AG08396 (cell line): ENCODE measurements at regions not wholly inside any gene's neighbourhood (a gene's known extent, or its start where the extent isn't known, plus 50 kb on each side); places are given as distances from the start of the nearest gene placed in this dataset.
A peak's percentile ranks its signal among the peaks of the same experiment; 100 is the strongest.

ENCODE experiments used
- DNase-seq: peaks from one replicate; pipeline ENCODE4 v3.0.0; 2012; ENCODE audit warnings: low spot score, mixed read lengths

DNA sequence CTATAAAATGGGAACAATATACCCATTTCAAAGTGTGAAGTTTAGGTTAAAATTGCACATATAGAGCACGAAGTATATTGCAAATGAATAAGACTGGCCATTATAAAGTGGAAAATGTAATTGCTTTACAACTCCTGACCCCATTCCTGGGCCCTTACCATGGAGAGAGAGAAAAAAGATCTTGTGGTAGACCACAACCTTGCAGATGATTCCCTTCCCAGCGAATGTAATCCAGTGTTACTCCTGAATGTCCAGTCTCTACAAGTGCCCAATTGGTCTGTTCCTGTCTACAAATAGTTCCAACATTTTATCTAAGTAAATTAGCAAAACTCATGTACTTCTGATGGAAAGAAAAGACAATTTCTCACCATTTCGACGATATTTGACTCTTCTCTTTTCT lies 184.1 kb upstream of the LNX1 start:
- no peak for DNase-seq

DNA sequence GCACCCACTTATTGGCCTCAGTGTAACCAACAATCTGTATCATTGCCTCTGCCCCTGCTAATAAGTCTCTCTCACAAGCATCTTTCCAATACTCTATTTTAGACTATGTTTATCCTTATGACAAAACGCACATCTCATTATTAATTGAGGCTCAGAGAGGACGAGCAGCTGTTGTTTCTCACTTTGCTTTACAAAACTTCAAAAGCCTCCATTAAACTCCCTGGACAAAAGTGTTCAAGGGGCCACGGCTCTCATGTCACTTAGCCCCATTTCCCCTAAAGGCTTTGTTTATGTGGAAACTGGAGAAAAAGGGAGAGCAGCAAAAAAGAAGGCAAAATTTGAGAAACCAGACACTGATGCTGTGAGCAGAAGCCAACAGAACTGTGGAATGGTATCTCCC lies 180.0 kb upstream of the LNX1 start:
- DNase-seq = no peak

GRCh38 chr4:53767482-53767881 lies 176.2 kb upstream of the LNX1 start:
- DNase-seq = no peak

DNA sequence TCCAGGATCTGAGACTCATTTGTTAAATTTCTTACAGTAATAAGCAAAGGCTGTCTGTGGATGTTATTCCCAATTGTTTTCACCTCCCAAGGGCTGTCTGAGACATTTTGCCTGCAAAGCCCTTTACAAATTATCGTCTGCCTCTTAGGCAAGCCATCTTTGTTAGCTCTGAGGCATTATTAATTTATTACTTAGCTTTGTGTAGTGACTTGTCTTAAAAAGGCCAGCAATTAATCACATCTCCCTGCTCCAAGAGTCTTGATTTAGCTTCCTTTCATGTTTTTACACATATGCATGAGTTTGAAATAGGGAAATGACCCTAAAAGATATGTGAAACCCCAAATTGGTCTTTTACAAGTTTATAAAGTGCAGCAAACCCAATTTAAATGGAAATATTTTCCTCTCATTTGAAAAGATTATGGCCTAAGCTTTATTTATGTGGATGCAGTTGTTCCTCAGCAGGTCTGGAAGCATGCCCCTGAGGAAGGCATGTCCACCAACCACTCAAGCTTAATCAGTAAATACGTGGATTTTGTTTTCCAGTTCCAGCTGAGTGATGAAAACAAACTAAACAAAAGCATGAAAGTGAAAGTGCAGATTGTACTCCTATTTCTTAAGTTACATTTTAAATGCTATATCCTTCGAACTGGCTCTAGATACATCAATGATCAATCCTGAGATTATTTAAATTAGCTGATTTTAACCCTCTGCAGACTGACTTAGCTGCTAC lies 173.6 kb upstream of the LNX1 start:
- no peak for DNase-seq

GRCh38 chr4:53763813-53764597 lies 172.7 kb upstream of the LNX1 start:
- DNase-seq = peak; percentile 68

- DNase-seq = no peak
These were observed 164.4 kb upstream of the LNX1 start for GRCh38 chr4:53755656-53756055.

DNA sequence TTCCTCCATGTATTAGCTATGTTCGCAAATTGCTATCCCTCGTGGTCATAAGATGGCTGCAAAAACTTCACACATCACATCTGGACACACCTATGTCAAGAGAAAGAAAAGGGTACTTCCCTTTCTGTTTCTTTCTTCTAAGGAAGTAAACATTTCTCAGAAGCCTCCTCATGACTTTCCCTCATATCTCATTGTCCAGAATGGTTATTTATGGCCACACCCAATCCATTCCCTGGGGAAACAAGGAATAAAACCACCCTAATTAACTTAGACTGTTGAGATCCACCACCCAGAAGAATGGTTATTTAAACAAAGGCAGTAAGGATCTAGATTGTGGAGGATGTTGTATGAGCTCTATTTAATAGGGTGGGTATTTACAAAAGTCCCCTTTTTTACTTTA lies 160.8 kb upstream of the LNX1 start:
- no peak for DNase-seq

GRCh38 chr4:53748328-53748772 lies 157.1 kb upstream of the LNX1 start:
- DNase-seq = no peak

DNA sequence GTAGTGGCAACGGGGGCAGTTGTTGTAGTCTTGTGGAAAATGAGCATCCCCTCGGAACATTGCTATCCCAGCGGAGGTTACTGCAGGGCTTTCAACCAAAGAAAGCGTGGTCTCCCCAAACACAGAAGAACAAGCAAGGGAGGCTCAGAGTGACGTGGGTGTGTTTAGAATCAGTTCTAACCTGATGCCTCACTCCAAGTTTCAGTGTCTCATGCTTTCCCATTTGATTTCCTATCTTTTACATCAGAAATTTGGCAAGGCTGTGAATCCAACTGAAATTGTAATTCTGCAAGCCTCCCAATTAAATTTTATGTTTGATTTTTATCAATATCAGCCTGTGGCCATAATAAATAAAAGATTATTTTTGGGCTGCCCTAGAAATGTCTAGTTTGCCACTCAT lies 156.1 kb upstream of the LNX1 start:
- no peak for DNase-seq

DNA sequence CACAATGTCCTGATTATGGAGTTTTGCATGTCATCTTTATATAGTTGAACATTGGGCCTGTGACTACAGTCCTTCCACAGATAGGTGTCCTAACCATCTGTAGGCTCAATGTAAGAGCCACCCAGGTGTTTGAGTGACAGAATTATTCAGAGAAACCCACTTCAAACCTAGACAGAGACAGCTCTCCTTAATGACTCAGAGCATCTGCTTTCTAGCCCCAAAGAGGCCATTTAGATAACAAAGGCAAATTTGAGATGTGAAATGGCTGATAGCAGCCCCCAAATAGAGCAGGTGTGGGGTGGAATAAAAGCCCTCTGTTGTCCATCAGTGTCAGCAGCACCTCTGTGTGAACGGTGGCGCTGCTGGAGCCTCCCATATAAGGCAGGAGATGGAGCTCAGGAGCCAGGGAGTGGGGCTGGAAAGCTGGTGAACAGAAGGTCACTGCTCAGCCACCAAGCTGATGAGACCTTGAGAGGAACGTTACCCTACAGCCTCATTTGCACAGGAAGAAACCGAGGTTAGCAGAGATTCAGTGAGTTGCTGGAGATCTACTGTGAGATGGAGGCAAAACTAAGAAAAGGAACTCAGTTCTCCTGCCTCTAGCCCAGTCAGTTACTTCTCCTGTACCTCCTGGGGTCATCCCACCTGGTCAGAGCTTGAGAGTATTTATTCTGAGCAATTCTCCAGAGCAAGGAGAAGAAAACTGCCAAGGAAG lies 153.3 kb upstream of the LNX1 start:
- no peak for DNase-seq

GRCh38 chr4:53734584-53735353 lies 143.5 kb upstream of the LNX1 start:
- no peak for DNase-seq

DNA sequence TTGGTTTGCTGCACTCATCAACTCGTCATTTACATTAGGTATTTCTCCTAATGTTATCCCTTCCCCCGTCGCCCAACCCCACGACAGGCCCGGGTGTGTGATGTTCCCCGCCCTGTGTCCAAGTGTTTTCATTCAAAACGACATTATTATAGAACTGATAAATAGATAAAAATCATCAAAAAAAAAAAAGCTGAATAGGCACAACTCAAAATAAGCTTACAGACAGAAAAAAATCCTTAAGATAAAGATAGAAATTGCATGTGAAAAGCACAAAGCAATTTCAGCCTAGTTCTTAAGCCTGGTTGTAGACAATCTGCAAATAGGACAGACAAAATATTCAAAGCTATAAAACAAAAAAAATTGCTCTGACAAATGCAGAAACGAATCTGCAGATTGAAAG lies 142.9 kb upstream of the LNX1 start:
- DNase-seq = no peak

- no peak for DNase-seq
These were observed 141.4 kb upstream of the LNX1 start for GRCh38 chr4:53732661-53733060.

GRCh38 chr4:53730031-53730805 lies 138.9 kb upstream of the LNX1 start:
- DNase-seq = no peak

- no peak for DNase-seq
These were observed 130.8 kb upstream of the LNX1 start for GRCh38 chr4:53722110-53722509.

- DNase-seq = no peak
These were observed 130.0 kb upstream of the LNX1 start for GRCh38 chr4:53721263-53721662.

DNA sequence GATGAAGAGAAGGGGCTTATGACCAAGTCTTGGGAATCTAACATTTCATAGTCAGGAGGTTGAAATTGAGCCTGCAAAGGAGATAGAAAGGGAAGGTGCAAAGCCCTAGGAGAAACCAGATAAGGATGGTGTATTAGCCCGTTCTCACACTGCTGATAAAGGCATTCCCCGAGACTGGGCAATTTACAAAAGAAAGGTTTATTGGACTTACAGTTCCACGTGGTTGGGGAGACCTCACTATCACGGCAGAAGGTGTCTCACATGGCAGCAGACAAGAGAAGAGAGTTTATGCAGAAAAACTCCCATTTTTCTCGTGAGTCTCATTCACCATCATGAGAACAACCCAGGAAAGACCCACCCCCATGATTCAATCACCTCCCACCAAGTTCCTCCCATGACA lies 129.5 kb upstream of the LNX1 start:
- DNase-seq = no peak

DNA sequence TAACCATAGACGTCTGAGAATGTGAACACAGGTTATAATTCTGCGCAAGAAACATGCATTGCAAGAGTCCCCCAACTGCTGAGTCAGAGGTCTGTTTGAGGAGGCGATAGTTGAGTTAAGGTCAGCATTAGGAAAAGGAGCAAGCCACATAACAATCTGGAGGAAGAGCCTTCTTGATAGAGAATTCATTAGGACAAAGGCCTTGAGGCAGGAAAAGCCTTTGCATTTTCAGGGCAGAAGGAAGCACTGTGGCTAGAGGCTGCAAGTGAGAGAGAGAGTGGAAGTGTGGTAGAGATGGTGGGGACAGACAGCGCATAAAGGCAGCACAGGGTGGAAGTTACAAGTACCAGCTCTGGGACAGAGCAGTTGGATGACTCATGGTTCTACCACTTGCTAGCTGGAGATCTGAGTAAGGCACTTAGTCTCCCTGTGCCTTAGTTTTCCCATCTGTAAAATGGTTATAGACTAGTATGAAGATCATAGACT lies 125.8 kb upstream of the LNX1 start:
- no peak for DNase-seq

GRCh38 chr4:53716471-53717063 lies 125.3 kb upstream of the LNX1 start:
- no peak for DNase-seq

DNA sequence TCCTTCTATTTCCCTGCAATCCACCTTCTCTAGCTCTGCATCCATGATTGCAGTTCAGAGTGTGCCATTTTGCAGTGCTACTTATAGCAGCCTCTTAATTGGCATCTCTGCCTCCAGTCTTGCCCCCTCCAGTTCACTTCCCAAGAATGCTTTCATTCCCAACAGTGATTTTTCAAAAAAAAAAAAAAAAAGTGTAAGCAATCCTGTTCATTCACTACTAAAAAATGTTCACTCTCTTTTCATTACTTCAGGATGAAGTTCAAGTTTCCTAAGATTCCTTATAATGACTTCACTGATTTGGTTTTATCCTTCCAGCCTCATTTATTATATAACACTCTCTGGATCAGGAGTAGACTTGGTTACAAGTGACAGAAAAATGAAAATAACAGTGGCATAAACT lies 124.7 kb upstream of the LNX1 start:
- no peak for DNase-seq
